ENCODE measurements at regions not wholly inside any gene's neighbourhood (a gene's known extent, or its start where the extent isn't known, plus 50 kb on each side); places are given as distances from the start of the nearest gene placed in this dataset.

DNA sequence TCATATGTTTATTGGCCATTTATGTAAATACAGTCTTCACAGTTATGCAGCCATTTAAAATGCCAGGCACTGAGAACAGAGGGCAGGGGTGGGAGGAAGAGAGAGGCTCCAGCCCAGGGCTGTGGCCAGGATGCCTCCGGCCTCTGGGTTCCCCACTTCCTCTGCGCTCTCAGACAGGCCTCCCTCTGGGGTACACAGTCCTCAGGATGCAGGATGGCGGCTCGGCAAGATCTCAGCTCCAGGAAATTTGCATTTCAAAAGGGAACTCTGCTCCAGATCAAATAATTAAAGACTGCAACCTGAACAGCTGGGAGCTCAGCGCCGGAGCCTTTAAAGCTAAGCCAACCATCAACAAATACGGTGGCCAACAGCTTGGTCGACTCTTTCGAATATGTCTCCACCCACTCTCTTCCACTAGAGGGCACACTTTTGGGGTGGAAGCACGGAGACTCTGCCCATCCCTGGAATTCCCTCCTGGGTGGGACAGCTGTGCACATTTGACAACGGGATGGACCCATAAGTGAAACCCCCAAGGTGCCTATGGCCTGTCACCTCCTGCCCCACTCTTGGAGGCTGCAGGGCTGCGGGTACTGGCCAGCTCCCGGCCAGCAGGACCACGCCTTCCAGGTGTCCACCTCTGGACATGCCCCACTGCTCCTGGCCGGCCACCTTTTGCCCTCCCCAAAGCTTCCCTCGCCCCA is 1044.7 kb downstream of the BRD1 start:
- TF ChIP-seq GATA2 (IDR thresholded peaks at IDR 0.05; ENCODE audit: low read depth, low read length): no peak
- TF ChIP-seq GATA3 (IDR thresholded peaks at IDR 0.05; ENCODE audit: low read depth, low read length): no peak
